ENCODE measurements at regions not wholly inside any gene's neighbourhood (a gene's known extent, or its start where the extent isn't known, plus 50 kb on each side); places are given as distances from the start of the nearest gene placed in this dataset.

GRCh38 chr5:106833517-106833916 is 837.2 kb downstream of the EFNA5 start:
- TF ChIP-seq CTCF (conservative IDR thresholded peaks at IDR 0.05; ENCODE audit: low read depth, low read length) (no peak), EZH2 (IDR thresholded peaks at IDR 0.05; ENCODE audit: borderline replicate concordance, low read depth, low read length, poor library complexity, severe bottlenecking) (no peak)
- Histone ChIP-seq H3K4me3 (ENCODE audit: low read depth, low read length, poor library complexity, severe bottlenecking) (no peak overlapping the region), H3K4me1 (ENCODE audit: insufficient read depth, low read length, poor library complexity, severe bottlenecking) (no peaks in the 10 kb centered on the region), H3K36me3 (ENCODE audit: insufficient read depth, low read length, poor library complexity, severe bottlenecking) (no peaks in the 10 kb centered on the region), H3K9me3 (ENCODE audit: low read depth, low read length, poor library complexity, severe bottlenecking) (no peaks in the 10 kb centered on the region), H3K27ac (ENCODE audit: low read depth, low read length, poor library complexity, severe bottlenecking) (no peak overlapping the region), H3K27me3 (replicated peaks; ENCODE audit: insufficient read depth, low read depth, low read length, poor library complexity) (no peaks in the 10 kb centered on the region)
- no TSS peak for BruUV-seq (replicated peaks)
- DNase-seq (ENCODE audit: low spot score), result no peak
- intact Hi-C loops (cut with micrococcal nuclease; ENCODE audit: unreplicated experiment), result no loop called here
- CTCF ChIA-PET, result no interaction called here
- POLR2A ChIA-PET (ENCODE audit: low non-redundant PET), result no interaction called here

- H3K4me1 ChIP-seq (ENCODE audit: insufficient read depth, low read length, poor library complexity, severe bottlenecking), result no peaks in the 10 kb centered on the region
- ChIA-PET CTCF (no interaction called here), POLR2A (ENCODE audit: low non-redundant PET) (no interaction called here)
- no TSS peak for BruUV-seq (replicated peaks)
- H3K4me3 ChIP-seq (ENCODE audit: low read depth, low read length, poor library complexity, severe bottlenecking), result no peak overlapping the region
- DNase-seq (ENCODE audit: low spot score), result no peak
- H3K9me3 ChIP-seq (ENCODE audit: low read depth, low read length, poor library complexity, severe bottlenecking), result no peaks in the 10 kb centered on the region
- intact Hi-C loops (cut with micrococcal nuclease; ENCODE audit: unreplicated experiment), result no loop called here
- TF ChIP-seq EZH2 (IDR thresholded peaks at IDR 0.05; ENCODE audit: borderline replicate concordance, low read depth, low read length, poor library complexity, severe bottlenecking), result no peak
- no peak for TF ChIP-seq CTCF (conservative IDR thresholded peaks at IDR 0.05; ENCODE audit: low read depth, low read length)
- H3K27me3 ChIP-seq (replicated peaks; ENCODE audit: insufficient read depth, low read depth, low read length, poor library complexity), result no peaks in the 10 kb centered on the region
- H3K27ac ChIP-seq (ENCODE audit: low read depth, low read length, poor library complexity, severe bottlenecking), result no peak overlapping the region
- H3K36me3 ChIP-seq (ENCODE audit: insufficient read depth, low read length, poor library complexity, severe bottlenecking), result no peaks in the 10 kb centered on the region
These were observed 843.7 kb downstream of the EFNA5 start for GRCh38 chr5:106827061-106827460.

- Histone ChIP-seq H3K4me3 (ENCODE audit: low read depth, low read length, poor library complexity, severe bottlenecking) (no peak overlapping the region), H3K9me3 (ENCODE audit: low read depth, low read length, poor library complexity, severe bottlenecking) (no peaks in the 10 kb centered on the region), H3K36me3 (ENCODE audit: insufficient read depth, low read length, poor library complexity, severe bottlenecking) (no peaks in the 10 kb centered on the region), H3K27me3 (replicated peaks; ENCODE audit: insufficient read depth, low read depth, low read length, poor library complexity) (no peaks in the 10 kb centered on the region), H3K4me1 (ENCODE audit: insufficient read depth, low read length, poor library complexity, severe bottlenecking) (no peaks in the 10 kb centered on the region), H3K27ac (ENCODE audit: low read depth, low read length, poor library complexity, severe bottlenecking) (no peak overlapping the region)
- BruUV-seq (replicated peaks), result no TSS peak
- intact Hi-C loops (cut with micrococcal nuclease; ENCODE audit: unreplicated experiment), result no loop called here
- no peak for DNase-seq (ENCODE audit: low spot score)
- POLR2A ChIA-PET (ENCODE audit: low non-redundant PET), result no interaction called here
- CTCF ChIA-PET, result no interaction called here
- no peak for TF ChIP-seq EZH2 (IDR thresholded peaks at IDR 0.05; ENCODE audit: borderline replicate concordance, low read depth, low read length, poor library complexity, severe bottlenecking)
- no peak for TF ChIP-seq CTCF (conservative IDR thresholded peaks at IDR 0.05; ENCODE audit: low read depth, low read length)
These were observed 845.4 kb downstream of the EFNA5 start for GRCh38 chr5:106825374-106825773.

All from A673 (cell line).